GM12891 (cell line): ENCODE measurements at regions not wholly inside any gene's neighbourhood (a gene's known extent, or its start where the extent isn't known, plus 50 kb on each side); places are given as distances from the start of the nearest gene placed in this dataset.

ENCODE experiments used
- DNase-seq: peaks from one replicate; pipeline ENCODE4 v3.0.0; 2011; ENCODE audit warnings: low spot score; ENCODE audit not compliant: insufficient read length
- FAIRE-seq: peaks from 2 replicates; lab custom pipeline; 2011; peaks lifted over from hg19 to GRCh38; lab: Jason Lieb, UNC
- PAX5 ChIP-seq: IDR thresholded peaks from 2 replicates; pipeline ENCODE4 v1.6.1; 2011; ENCODE audit warnings: low read length, moderate library complexity, mild to moderate bottlenecking; ENCODE audit not compliant: insufficient read depth, severe bottlenecking
- POLR2A ChIP-seq: IDR thresholded peaks from 2 replicates; pipeline ENCODE4 v1.6.1; 2011; ENCODE audit warnings: low read depth, low read length, control low read depth
- POLR2AphosphoS5 ChIP-seq: IDR thresholded peaks from 2 replicates; pipeline ENCODE4 v1.6.1; 2011; ENCODE audit warnings: low read depth, low read length, control low read depth
- POU2F2 ChIP-seq: IDR thresholded peaks from 2 replicates; pipeline ENCODE4 v1.6.1; 2011; ENCODE audit warnings: low read depth, mild to moderate bottlenecking, control low read depth, low read length, moderate library complexity
- SPI1 ChIP-seq: IDR thresholded peaks from 2 replicates; pipeline ENCODE4 v1.6.1; 2011; ENCODE audit warnings: low read depth, low read length, control low read depth
- TAF1 ChIP-seq: IDR thresholded peaks from 2 replicates; pipeline ENCODE4 v1.6.1; 2011; ENCODE audit warnings: low read depth, low read length, control low read depth

DNA sequence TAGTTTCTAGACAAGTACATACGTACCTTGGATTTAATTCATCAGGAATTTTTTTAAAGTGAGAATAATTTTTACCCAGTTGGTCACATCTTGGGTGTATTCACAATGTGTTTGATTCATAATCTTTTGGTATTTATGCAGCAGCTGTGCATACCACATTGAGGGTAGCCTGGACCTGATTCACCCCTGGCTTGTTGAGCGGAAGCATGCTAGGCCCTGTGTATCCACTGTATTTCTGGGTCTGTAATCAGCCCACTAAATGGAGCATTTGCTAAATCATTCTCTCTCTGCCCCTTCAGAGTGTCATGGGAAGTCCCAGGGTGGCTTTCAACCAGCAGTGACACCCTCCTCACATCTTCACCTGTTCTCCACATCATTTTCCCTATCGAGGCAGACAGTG is 203.8 kb upstream of the RGS6 start:
- TF ChIP-seq POLR2AphosphoS5 (no peak), POU2F2 (no peak), TAF1 (no peak), SPI1 (no peak), POLR2A (no peak), PAX5 (no peak)
- FAIRE-seq (no peak), DNase-seq (no peak)

DNA sequence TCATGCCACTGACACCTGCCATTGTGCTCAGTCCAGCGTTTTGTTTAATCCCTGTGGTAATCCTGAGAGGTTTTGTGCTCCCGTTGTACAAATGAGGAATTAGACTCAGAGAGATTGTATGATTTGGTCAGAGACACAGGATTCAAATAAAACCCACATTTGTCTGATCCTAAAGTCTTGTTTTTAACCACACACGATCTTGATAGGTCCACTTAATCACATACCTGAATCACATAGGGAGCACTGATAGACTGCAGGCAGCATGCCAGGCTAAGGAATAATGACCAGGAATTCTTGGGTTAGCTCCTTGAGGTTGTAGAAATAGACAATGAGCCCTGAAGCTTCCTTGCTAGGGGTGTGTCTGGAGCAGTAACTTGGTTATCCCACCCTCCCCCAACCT is 202.6 kb upstream of the RGS6 start:
- FAIRE-seq (no peak), DNase-seq (no peak)
- TF ChIP-seq SPI1 (no peak), TAF1 (no peak), POU2F2 (no peak), POLR2A (no peak), PAX5 (no peak), POLR2AphosphoS5 (no peak)

DNA sequence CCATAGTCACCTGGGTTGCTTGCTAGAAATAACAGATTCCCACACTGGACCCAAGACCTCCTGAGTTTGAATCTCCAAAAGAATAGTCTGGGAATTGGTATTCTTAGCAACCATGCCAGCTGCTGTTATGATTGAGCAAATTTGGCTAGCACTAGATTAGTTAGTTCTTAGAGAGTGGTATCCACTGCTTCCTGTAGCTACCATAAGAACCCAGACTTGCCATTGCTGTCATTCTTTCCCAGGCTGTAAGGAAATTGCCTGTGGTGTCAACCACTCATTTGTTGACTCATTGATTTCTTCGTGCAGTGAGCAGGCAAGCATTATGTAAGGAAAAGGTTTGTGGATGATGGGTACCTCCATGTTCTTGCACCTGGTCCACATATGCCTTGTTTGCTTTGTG is 201.8 kb upstream of the RGS6 start:
- DNase-seq (no peak), FAIRE-seq (no peak)
- no peak for TF ChIP-seq POU2F2
- no peak for TF ChIP-seq SPI1
- no peak for TF ChIP-seq POLR2AphosphoS5
- no peak for TF ChIP-seq TAF1
- TF ChIP-seq PAX5, result no peak
- TF ChIP-seq POLR2A, result no peak

DNA sequence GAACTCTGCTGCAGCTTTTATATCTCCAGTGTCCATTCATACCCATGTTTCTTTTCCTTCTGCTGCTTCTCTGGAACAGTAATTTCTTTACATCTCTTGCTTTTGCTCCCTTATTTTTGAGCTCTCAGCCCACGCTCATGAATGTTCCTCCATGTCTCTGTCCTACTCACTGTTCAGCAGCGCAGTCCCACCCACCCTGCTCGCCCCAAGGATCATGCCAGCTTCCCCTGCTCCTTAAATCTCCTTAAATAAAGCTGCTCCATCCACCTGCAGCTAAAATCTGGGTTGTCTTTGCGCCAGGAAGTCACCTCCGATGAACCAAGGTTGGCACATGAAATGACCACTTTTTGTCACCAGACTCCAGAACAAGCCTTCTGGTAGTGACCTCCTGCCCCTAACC is 201.1 kb upstream of the RGS6 start:
- no peak for FAIRE-seq
- no peak for DNase-seq
- TF ChIP-seq TAF1, result no peak
- no peak for TF ChIP-seq PAX5
- TF ChIP-seq SPI1, result no peak
- TF ChIP-seq POU2F2, result no peak

DNA sequence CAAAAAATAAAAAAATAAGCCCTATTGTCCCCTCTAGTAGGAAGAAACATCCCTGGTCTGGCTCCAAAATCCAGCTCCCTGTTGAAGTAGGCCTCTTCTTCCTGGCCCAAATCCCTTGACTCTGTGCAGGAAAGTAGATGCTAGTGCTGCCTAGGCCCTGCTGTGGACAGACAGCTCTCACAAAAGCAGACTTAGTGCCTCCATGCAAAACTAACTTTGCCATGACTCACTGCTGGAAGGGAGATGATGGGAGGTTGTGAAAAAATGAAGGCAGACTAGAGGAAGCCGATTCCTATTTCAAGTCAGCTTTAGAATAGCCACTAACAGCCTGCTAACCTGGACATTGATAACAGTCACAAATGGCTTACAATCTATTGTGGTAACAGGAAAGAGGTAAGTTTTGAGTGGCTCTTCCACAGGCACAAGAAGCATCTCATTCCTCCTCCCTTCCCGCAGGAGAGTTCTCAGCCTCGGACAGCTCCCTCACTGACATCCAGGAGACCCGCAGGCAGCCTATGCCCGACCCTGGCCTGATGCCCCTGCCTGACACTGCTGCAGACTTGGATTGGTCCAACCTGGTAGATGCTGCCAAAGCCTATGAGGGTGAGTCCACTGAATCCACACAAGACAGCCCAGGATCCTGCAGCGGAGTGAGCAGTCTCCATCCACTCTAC is 198.9 kb upstream of the RGS6 start:
- no peak for TF ChIP-seq POLR2A
- TF ChIP-seq POLR2AphosphoS5, result no peak
- TF ChIP-seq SPI1, result no peak
- no peak for TF ChIP-seq TAF1
- TF ChIP-seq POU2F2, result no peak
- no peak for TF ChIP-seq PAX5
- FAIRE-seq, result no peak
- no peak for DNase-seq

DNA sequence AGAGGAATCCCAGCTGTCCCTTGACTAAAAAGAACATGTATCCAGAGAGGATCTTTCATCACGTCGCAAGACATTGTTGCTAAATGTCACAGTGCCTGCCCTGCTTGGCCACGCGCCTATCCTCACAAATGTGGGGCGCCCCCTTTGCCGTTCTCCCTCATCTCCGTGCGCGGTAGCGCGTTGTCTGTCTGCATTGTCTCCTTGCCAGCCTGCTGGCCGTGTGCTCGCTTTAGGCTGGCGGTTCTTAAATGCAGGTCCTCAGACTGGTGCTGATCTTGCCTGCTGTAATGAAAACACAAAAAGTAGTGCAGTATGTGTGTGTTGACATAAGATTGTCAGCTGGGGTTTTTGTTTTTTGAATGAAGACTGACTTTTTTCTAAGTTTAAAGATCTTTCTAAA is 198.2 kb upstream of the RGS6 start:
- DNase-seq (no peak), FAIRE-seq (no peak)
- TF ChIP-seq POLR2A (no peak), PAX5 (no peak), POLR2AphosphoS5 (no peak), POU2F2 (no peak), SPI1 (no peak), TAF1 (no peak)

DNA sequence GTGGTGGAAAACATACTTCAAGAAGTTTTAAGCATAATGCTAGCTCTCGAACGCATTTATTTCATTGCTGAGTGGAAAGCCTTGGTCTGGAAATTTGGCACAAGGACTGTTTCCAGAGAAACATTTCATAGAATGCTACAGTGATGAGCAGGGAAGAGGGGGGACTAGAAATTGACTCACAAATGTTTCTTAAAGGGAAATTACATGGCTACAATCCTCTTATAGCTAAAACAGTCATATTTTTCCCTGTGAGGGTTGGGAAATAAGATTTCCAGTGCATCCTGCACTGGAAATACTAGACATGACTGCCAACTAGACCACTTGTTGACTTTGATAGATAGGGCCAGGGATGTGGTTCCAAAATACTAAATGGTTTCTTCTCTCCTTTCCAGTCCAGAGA is 197.3 kb upstream of the RGS6 start:
- no peak for DNase-seq
- no peak for FAIRE-seq
- no peak for TF ChIP-seq TAF1
- TF ChIP-seq PAX5, result no peak
- no peak for TF ChIP-seq POLR2A
- no peak for TF ChIP-seq POU2F2
- TF ChIP-seq POLR2AphosphoS5, result no peak

DNA sequence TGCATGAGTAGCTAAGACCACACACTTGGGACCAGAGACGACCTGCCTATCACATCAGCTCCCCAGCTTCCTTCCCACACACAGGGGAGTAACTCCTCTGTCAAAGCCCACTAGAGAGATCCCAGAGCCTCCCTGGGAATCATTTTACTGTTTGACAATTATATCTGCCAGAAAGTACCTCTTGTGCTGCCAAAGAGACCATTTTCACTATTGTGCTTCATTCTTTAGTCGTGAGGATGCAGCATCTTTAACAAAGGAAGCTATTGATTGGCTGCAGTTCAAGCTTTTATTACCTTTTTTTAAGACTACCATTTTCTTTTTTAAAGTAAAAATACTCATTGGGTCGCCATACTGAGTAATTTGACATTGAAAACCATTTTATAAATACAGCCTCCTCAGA is 194.5 kb upstream of the RGS6 start:
- DNase-seq (no peak), FAIRE-seq (no peak)
- TF ChIP-seq TAF1 (no peak), POLR2AphosphoS5 (no peak), SPI1 (no peak), POU2F2 (no peak), POLR2A (no peak), PAX5 (no peak)

DNA sequence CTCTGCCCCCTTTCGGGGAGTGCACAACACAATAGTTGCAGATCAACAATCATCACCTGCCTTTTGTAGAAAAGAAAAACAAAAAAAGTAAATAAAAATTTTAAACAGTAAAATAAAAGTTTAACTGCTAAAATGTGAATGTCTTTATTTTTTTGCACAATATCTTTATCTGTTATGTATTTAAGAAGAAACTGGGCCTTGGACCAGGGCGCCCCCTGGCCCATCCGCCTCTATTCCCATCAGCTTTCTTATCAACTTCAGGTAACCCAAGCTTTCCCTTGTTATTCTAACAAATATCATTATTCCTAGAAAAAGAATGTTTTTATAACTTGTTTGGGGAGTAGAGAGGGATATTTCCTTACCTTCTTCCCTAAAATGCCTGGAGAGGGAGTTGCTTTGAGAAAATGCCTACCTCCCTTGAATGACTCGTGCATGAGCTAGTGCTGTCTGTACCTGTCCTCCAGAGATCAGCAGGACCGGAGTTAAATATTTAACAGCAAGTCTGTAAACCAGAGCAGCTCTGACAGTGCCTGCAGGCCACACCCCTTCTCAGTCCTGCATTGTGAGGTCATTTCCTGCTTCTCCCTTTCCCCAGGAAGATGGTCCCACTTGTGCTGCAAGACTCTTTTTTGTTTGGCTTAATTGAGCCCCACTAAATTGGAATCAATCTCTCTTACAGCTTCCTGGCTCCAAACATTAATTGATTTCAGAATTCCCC is 192.8 kb upstream of the RGS6 start:
- TF ChIP-seq POU2F2, result no peak
- no peak for TF ChIP-seq PAX5
- TF ChIP-seq TAF1, result no peak
- TF ChIP-seq POLR2A, result no peak
- no peak for TF ChIP-seq POLR2AphosphoS5
- no peak for DNase-seq
- no peak for FAIRE-seq

DNA sequence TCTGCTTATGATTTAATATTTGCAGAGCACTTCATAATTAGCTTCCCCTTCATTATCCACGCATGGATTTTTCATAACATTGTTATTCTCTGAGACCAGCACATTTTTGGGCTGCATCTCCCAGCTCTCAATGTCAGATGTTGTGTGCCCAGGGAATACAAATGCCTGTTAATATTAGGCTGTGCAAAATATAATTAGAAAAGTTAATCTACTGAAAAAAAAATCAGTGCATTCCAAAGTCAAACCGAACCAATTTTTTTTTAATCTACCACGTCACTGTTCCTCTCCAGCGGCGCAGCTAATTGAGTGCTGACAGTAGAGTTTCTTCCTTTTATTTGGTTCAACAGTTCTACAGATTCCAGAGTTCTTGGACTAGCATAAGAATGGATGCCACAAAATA is 191.0 kb upstream of the RGS6 start:
- no peak for DNase-seq
- TF ChIP-seq POU2F2, result no peak
- FAIRE-seq, result no peak

DNA sequence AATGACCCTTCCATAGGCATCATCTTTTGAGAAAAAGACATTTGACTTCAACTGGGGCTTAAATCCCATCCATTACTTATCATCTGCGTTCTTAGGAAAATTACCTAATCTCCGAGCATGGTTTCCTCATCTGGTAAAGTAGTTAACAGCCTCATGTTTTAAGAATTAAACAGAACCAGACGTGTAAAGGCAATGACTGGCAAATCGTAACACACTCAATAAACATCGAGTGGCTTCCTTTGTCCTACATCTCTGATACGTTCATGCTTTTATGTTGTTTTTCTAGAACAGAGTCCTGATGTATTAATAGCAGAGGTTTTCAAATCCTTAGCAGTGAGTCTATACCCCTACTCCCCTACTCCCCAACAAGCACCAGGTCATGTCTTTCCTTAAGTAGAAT is 189.7 kb upstream of the RGS6 start:
- no peak for FAIRE-seq

More for the DNA sequence above, 189.7 kb upstream of the RGS6 start:
- DNase-seq, result no peak
- no peak for TF ChIP-seq PAX5
- no peak for TF ChIP-seq POLR2A
- TF ChIP-seq SPI1, result no peak
- no peak for TF ChIP-seq TAF1
- TF ChIP-seq POLR2AphosphoS5, result no peak
- no peak for TF ChIP-seq POU2F2
